ENCODE measurements at regions not wholly inside any gene's neighbourhood (a gene's known extent, or its start where the extent isn't known, plus 50 kb on each side); places are given as distances from the start of the nearest gene placed in this dataset.
"Not testable (repeated sequence)": the region's sequence is repeated elsewhere in the genome, so short reads cannot be mapped to it uniquely, and the experiment has no call there.

DNA sequence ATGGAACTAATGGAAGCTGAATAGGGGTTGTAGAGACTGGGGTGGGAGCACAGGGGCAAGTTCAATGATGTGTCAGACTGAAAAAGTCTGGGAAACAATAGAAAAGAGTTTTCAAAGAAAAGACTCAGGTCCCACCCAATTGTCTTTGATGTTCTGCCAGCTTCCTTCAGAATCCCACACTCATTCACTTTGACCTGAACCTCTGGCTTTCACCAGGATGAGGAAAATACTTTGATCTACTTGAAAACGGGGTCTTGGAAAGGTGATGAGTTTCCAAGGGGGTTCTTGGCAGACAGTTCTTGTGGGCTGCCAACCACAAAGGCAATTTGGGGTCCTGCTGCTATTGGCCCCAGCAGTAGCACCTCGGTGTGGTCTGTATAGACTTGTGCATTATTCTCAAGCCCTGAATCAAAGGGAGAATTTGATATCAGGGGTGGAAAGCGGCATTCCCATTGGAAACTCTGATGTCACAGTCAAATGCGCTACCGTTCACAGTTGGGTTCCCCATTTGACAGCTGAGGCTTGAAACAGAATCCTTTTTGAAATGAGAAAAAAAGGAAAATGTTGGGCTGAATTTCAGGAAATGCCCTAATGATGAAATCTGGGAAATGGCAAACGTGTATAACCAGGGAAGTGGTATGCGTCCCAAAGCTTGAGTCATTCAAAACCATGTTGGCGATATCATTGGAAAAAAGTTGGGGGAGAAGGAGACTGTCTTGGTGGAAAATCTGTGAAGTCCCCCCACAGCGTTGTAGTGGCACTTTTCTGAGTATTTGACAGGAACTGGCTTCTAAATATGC is 229.2 kb upstream of the LRTM1 start:
- no peak overlapping the region for H3K4me3 ChIP-seq (ENCODE audit: low read depth, low read length)
- TF ChIP-seq, protein P1, sequence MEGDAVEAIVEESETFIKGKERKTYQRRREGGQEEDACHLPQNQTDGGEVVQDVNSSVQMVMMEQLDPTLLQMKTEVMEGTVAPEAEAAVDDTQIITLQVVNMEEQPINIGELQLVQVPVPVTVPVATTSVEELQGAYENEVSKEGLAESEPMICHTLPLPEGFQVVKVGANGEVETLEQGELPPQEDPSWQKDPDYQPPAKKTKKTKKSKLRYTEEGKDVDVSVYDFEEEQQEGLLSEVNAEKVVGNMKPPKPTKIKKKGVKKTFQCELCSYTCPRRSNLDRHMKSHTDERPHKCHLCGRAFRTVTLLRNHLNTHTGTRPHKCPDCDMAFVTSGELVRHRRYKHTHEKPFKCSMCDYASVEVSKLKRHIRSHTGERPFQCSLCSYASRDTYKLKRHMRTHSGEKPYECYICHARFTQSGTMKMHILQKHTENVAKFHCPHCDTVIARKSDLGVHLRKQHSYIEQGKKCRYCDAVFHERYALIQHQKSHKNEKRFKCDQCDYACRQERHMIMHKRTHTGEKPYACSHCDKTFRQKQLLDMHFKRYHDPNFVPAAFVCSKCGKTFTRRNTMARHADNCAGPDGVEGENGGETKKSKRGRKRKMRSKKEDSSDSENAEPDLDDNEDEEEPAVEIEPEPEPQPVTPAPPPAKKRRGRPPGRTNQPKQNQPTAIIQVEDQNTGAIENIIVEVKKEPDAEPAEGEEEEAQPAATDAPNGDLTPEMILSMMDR (conservative IDR thresholded peaks at IDR 0.05; ENCODE audit: low read depth, low read length): no peak
- DNase-seq (ENCODE audit: low read depth): no peak

DNA sequence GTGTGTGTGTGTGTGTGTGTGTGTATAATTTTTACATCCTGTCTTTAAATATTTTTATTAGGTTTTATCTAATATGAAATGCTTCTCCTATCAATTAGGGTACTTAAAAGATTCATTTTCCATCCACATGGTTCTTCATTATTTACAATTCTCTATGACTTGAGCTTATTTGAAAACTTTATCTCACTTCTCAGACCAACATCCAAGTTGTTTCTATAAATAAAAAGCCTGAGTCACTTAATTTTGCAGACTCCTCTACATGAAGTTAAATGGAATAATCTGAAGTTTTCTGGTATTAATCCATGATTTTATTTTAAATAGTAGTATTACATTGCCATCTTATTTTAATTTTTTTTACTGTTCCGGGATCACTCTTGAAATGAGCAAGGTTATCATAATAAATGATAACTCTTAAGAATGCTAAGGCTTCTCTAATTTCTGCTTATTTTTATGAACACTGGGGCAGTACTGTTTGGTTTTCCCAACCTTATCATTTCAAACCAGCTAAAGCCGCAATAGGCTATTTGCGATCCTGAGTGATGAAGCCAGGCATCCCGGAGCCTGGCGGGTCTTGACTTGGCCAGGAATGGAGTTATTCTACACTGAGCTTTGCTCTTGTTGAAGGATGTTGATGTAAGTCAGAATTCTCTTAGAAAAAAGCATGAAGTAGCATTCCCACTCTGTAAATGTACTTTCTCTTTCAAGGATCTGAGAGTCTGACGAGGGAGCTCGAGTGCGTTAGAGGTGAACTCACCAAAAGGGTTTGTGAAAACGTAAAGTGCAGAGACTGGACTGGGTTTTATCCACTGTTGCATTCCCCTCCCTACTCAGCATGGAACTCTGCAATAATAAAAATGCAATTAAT is 220.2 kb upstream of the LRTM1 start:
- peak; percentile 80 for DNase-seq (ENCODE audit: low read depth)
- peak overlapping the region; percentile 54 for H3K4me3 ChIP-seq (ENCODE audit: low read depth, low read length)
- TF ChIP-seq, protein P1 (conservative IDR thresholded peaks at IDR 0.05; ENCODE audit: low read depth, low read length): no peak

DNA sequence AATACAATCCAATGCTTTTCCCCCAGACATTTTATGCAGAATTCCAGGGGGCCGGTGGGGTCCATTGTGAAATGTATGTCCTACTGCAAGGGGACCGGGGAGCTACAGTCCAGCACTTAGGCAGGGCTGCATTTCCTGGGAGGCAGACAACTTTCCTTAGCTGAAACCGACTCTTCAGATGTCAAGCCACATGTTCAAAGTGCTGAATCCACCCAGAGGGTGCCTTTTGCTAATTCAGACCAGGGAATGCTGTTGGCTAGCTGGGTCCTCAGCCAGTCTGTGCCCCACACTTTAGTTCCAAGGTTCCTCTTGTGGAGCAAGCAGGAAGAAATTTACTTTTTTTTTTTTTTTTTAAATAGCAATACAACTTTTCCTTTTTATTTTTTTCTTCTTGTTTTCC is 219.5 kb upstream of the LRTM1 start:
- no peak for DNase-seq (ENCODE audit: low read depth)
- no peak overlapping the region for H3K4me3 ChIP-seq (ENCODE audit: low read depth, low read length)
- TF ChIP-seq, protein P1 (conservative IDR thresholded peaks at IDR 0.05; ENCODE audit: low read depth, low read length): no peak

DNA sequence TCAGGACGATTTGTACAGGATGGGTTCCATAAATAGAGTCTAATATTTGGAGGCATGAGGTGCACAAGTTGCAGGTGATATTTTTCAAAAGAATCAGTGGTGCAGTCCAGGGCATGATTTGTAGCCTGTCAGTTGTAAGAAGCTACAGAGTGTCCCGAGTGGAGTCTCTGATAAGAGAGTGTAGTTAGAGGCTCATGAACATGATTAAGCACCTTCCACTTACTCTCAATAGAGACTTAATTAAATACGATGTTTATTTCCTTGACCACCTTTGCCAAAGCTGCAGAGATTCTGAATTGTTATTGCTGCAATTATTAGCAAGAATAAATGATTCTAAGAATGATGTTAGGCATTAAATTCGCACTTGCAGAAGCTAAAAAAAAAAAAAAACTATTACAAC is 218.4 kb upstream of the LRTM1 start:
- H3K4me3 ChIP-seq (ENCODE audit: low read depth, low read length): no peak overlapping the region
- DNase-seq (ENCODE audit: low read depth): no peak
- TF ChIP-seq, protein P1 (conservative IDR thresholded peaks at IDR 0.05; ENCODE audit: low read depth, low read length): no peak

DNA sequence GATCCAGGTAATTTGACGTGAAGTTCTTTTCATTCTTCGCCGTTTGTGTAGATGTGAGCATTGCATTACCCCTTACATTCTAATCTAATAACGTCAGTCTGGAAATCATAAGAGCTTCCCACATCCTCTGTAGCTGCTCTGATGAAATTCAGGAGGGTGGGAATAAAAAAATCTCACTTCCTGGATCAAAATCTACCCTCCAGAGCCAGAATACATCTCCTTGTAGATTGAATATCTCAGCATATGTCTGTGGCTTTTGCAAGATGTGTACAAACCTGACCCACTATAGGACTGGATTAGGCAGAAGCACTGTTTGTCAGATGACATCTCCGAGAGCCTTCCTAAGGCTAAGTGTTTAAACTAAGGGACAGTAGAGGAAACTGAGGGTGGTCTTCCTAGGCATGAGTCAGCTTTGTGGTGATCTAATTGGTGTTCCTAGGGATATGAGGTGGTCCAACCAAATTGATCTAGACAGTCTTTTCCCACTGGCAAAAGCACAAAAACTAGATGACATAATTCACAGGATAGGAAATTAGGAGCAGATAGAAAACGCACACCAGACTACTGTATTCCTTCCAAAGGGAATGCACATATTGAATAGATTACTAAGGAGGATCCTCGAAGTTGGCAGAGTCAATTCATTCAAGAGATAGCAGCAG is 216.3 kb upstream of the LRTM1 start:
- no peak overlapping the region for H3K4me3 ChIP-seq (ENCODE audit: low read depth, low read length)
- TF ChIP-seq, protein P1 (conservative IDR thresholded peaks at IDR 0.05; ENCODE audit: low read depth, low read length): no peak
- DNase-seq (ENCODE audit: low read depth): peak; percentile 79

DNA sequence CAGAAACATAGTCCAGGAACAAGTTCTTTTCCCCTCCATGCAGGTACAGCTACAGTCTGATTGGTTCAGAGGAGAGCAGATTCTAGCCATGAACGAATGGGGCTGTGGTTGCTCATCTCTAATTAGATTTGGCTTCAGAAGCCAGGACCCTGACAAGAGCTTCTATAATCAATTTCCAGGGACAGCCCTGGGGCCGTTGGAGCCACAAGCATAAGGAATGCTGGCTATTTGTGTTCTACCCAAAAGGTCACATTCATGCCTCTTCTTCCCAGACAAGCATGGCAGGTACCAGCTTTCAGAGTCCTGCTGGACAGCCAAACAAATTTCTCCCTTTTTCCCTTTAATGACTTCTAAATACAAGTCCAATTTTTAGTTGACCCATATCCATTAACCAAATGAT is 215.5 kb upstream of the LRTM1 start:
- TF ChIP-seq, protein P1 (conservative IDR thresholded peaks at IDR 0.05; ENCODE audit: low read depth, low read length): no peak
- DNase-seq (ENCODE audit: low read depth): no peak

DNA sequence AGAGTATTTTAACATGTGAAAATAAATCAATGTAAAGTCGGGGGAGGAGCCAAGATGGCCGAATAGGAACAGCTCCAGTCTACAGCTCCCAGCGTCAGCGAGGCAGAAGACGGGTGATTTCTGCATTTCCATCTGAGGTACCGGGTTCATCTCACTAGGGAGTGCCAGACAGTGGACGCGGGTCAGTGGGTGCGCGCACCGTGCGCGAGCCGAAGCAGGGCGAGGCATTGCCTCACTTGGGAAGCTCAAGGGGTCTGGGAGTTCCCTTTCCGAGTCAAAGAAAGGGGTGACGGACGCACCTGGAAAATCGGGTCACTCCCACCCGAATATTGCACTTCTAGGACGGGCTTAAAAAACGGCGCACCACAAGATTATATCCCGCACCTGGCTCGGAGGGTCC is 208.4 kb upstream of the LRTM1 start:
- DNase-seq (ENCODE audit: low read depth); H3K4me3 ChIP-seq (ENCODE audit: low read depth, low read length): not testable (repeated sequence)

More for the DNA sequence above, 215.5 kb upstream of the LRTM1 start:
- H3K4me3 ChIP-seq (ENCODE audit: low read depth, low read length): no peak overlapping the region
